WTC11 (cell line): ENCODE measurements at regions not wholly inside any gene's neighbourhood (a gene's known extent, or its start where the extent isn't known, plus 50 kb on each side); places are given as distances from the start of the nearest gene placed in this dataset.

ENCODE experiments used
- ATAC-seq: fragments of 200-7000 bp; cut with Tn5 transposase; 2 replicates; pipeline ENCODE4 v1.10.0; 2021; ENCODE audit warnings: mild to moderate bottlenecking, moderate library complexity
- CTCF ChIA-PET: fragments of 300-600 bp; sonication (Branson Sonifier 250); formaldehyde crosslinking; loops from one replicate; lab custom pipeline; 2021; ENCODE audit warnings: antibody characterized with exemption; lab: Charles Lee
- POLR2A ChIA-PET: fragments of 350-600 bp; sonication (Branson Sonifier 250); formaldehyde crosslinking; loops from one replicate; lab custom pipeline; 2021; ENCODE audit warnings: antibody characterized with exemption; lab: Charles Lee
- DNase-seq: peaks from one replicate; pipeline ENCODE4 v3.0.0; 2021; ENCODE audit warnings: low spot score
- H3K27ac Mint-ChIP-seq: 2 replicates; pipeline ENCODE4 v1.8.0; 2021; ENCODE audit warnings: mixed read lengths
- H3K27me3 Mint-ChIP-seq: 2 replicates; pipeline ENCODE4 v1.8.0; 2021; ENCODE audit warnings: low read depth, mild to moderate bottlenecking, moderate library complexity, mixed read lengths
- H3K36me3 Mint-ChIP-seq: 2 replicates; pipeline ENCODE4 v1.8.0; 2021; ENCODE audit warnings: mixed read lengths
- H3K4me1 Mint-ChIP-seq: 2 replicates; pipeline ENCODE4 v1.8.0; 2022; ENCODE audit warnings: mixed read lengths
- H3K4me3 Mint-ChIP-seq: 2 replicates; pipeline ENCODE4 v1.8.0; 2021; ENCODE audit warnings: mild to moderate bottlenecking, moderate library complexity, mixed read lengths
- H3K9me3 Mint-ChIP-seq: 2 replicates; pipeline ENCODE4 v1.8.0; 2021; ENCODE audit warnings: mixed read lengths
- AFF4 ChIP-seq: sonication (generic); formaldehyde crosslinking; IDR thresholded peaks from 2 replicates; pipeline ENCODE4 v1.8.1; 2023; ENCODE audit warnings: mild to moderate bottlenecking, missing genetic modification reagents, borderline replicate concordance
- ATF3 ChIP-seq: sonication (generic); formaldehyde crosslinking; conservative IDR thresholded peaks from 2 replicates; pipeline ENCODE4 v1.8.1; 2022; ENCODE audit warnings: mild to moderate bottlenecking, missing genetic modification reagents
- E2F4 ChIP-seq: sonication (generic); formaldehyde crosslinking; IDR thresholded peaks from 2 replicates; pipeline ENCODE4 v1.8.1; 2022; ENCODE audit warnings: low read depth, mild to moderate bottlenecking, moderate library complexity, missing genetic modification reagents, borderline replicate concordance
- EMX1 ChIP-seq: fragments of 250-450 bp; sonication (Bioruptor Pico); IDR thresholded peaks from 2 replicates; pipeline ENCODE4 v1.8.0; 2021; ENCODE audit warnings: mild to moderate bottlenecking
- FOXK1 ChIP-seq: sonication (generic); formaldehyde crosslinking; IDR thresholded peaks from 2 replicates; pipeline ENCODE4 v1.8.0; 2022; ENCODE audit warnings: mild to moderate bottlenecking, moderate library complexity, missing genetic modification reagents
- FOXP1 ChIP-seq: sonication (generic); formaldehyde crosslinking; IDR thresholded peaks from 2 replicates; pipeline ENCODE4 v1.8.0; 2022; ENCODE audit warnings: missing genetic modification reagents, mild to moderate bottlenecking, moderate library complexity, borderline replicate concordance
- MXD4 ChIP-seq: fragments of 250-450 bp; sonication (Bioruptor Pico); IDR thresholded peaks from 2 replicates; pipeline ENCODE4 v1.8.0; 2021; ENCODE audit warnings: mild to moderate bottlenecking, moderate library complexity, borderline replicate concordance
- NFATC4 ChIP-seq: fragments of 250-450 bp; sonication (Bioruptor Pico); IDR thresholded peaks from 2 replicates; pipeline ENCODE4 v1.9.0; 2021; ENCODE audit warnings: mild to moderate bottlenecking
- NFE2L1 ChIP-seq: sonication (generic); formaldehyde crosslinking; IDR thresholded peaks from 2 replicates; pipeline ENCODE4 v1.8.1; 2023; ENCODE audit warnings: missing genetic modification reagents
- NFYB ChIP-seq: sonication (generic); formaldehyde crosslinking; conservative IDR thresholded peaks from 2 replicates; pipeline ENCODE4 v1.8.0; 2022; ENCODE audit warnings: low read depth, missing genetic modification reagents
- NR2C2 ChIP-seq: sonication (generic); formaldehyde crosslinking; IDR thresholded peaks from 2 replicates; pipeline ENCODE4 v1.8.0; 2022; ENCODE audit warnings: mild to moderate bottlenecking, missing genetic modification reagents
- OVOL2 ChIP-seq: fragments of 250-450 bp; sonication (Bioruptor Pico); IDR thresholded peaks from 2 replicates; pipeline ENCODE4 v1.9.0; 2021; ENCODE audit warnings: mild to moderate bottlenecking, borderline replicate concordance
- RELA ChIP-seq: sonication (generic); formaldehyde crosslinking; IDR thresholded peaks from 2 replicates; pipeline ENCODE4 v1.8.1; 2022; ENCODE audit warnings: missing genetic modification reagents, mild to moderate bottlenecking, borderline replicate concordance
- ZNF121 ChIP-seq: sonication (generic); formaldehyde crosslinking; IDR thresholded peaks from 2 replicates; pipeline ENCODE4 v1.8.0; 2023; ENCODE audit warnings: missing genetic modification reagents
- ZNF317 ChIP-seq: sonication (generic); formaldehyde crosslinking; IDR thresholded peaks from 2 replicates; pipeline ENCODE4 v1.8.1; 2023; ENCODE audit warnings: low read depth, mild to moderate bottlenecking, moderate library complexity, missing genetic modification reagents, borderline replicate concordance
- ZNF423 ChIP-seq: fragments of 250-450 bp; sonication (Bioruptor Pico); IDR thresholded peaks from 2 replicates; pipeline ENCODE4 v2.1.2; 2022; ENCODE audit warnings: mild to moderate bottlenecking, moderate library complexity
- TF ChIP-seq, protein P1 (sequence below): sonication (generic); formaldehyde crosslinking; IDR thresholded peaks from 2 replicates; pipeline ENCODE4 v1.8.0; 2023; ENCODE audit warnings: missing genetic modification reagents
- TF ChIP-seq, protein P2 (sequence below): sonication (generic); formaldehyde crosslinking; IDR thresholded peaks from 2 replicates; pipeline ENCODE4 v1.8.1; 2022; ENCODE audit warnings: low read depth, missing genetic modification reagents, borderline replicate concordance
- TF ChIP-seq, protein P3 (sequence below): sonication (generic); formaldehyde crosslinking; IDR thresholded peaks from 2 replicates; pipeline ENCODE4 v1.8.1; 2022; ENCODE audit warnings: mild to moderate bottlenecking, missing genetic modification reagents, moderate library complexity, borderline replicate concordance
- TF ChIP-seq, protein P4 (sequence below): sonication (generic); formaldehyde crosslinking; IDR thresholded peaks from 2 replicates; pipeline ENCODE4 v1.8.1; 2023; ENCODE audit warnings: mild to moderate bottlenecking, missing genetic modification reagents, moderate library complexity

- TF ChIP-seq, protein P1, sequence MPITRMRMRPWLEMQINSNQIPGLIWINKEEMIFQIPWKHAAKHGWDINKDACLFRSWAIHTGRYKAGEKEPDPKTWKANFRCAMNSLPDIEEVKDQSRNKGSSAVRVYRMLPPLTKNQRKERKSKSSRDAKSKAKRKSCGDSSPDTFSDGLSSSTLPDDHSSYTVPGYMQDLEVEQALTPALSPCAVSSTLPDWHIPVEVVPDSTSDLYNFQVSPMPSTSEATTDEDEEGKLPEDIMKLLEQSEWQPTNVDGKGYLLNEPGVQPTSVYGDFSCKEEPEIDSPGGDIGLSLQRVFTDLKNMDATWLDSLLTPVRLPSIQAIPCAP (CRISPR knock-in tag): no peak
- TF ChIP-seq OVOL2 (CRISPR knock-in tag): no peak
- no peak for TF ChIP-seq NFE2L1 (CRISPR knock-in tag)
- TF ChIP-seq, protein P2, sequence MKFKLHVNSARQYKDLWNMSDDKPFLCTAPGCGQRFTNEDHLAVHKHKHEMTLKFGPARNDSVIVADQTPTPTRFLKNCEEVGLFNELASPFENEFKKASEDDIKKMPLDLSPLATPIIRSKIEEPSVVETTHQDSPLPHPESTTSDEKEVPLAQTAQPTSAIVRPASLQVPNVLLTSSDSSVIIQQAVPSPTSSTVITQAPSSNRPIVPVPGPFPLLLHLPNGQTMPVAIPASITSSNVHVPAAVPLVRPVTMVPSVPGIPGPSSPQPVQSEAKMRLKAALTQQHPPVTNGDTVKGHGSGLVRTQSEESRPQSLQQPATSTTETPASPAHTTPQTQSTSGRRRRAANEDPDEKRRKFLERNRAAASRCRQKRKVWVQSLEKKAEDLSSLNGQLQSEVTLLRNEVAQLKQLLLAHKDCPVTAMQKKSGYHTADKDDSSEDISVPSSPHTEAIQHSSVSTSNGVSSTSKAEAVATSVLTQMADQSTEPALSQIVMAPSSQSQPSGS: no peak
- no peak for TF ChIP-seq NFATC4
- no peak for TF ChIP-seq AFF4 (CRISPR knock-in tag)
- TF ChIP-seq E2F4 (CRISPR knock-in tag): no peak
Measured at GRCh38 chrX:124224528-124224927, 107.9 kb upstream of the TEX13D start (continued).

GRCh38 chrX:124226129-124226528 lies 106.3 kb upstream of the TEX13D start:
- TF ChIP-seq FOXP1 (no peak), FOXK1 (CRISPR knock-in tag) (no peak), ZNF423 (CRISPR knock-in tag) (no peak), MXD4 (CRISPR knock-in tag) (no peak), EMX1 (no peak), NR2C2 (CRISPR knock-in tag) (no peak), ZNF121 (CRISPR knock-in tag) (no peak), NFYB (CRISPR knock-in tag) (no peak)
- no peak overlapping the region for H3K4me3 Mint-ChIP-seq
- DNase-seq: no peak
- ChIA-PET POLR2A (no interaction called here), CTCF (interaction anchor here (1.0 kb wide), 1 partner anchor 9 kb away, joined by 3 read pairs; no protein-coding TSS in a partner anchor)
- peaks cover 3% of the 10 kb centered on the region; the same call in 1 of the 2 replicates for H3K27me3 Mint-ChIP-seq
- no peaks in the 10 kb centered on the region for H3K36me3 Mint-ChIP-seq
- H3K4me1 Mint-ChIP-seq: peaks cover 39% of the 10 kb centered on the region
- no peaks in the 10 kb centered on the region for H3K9me3 Mint-ChIP-seq
- no peak for ATAC-seq
- no peak overlapping the region for H3K27ac Mint-ChIP-seq

- ChIA-PET CTCF (interaction anchor here (0.8 kb wide), 1 partner anchor 11 kb away, joined by 3 read pairs; no protein-coding TSS in a partner anchor), POLR2A (no interaction called here)
- ATAC-seq (peak; percentile 56), DNase-seq (no peak)
- H3K36me3 Mint-ChIP-seq: no peaks in the 10 kb centered on the region
- no peak overlapping the region for H3K4me3 Mint-ChIP-seq
- peaks cover 12% of the 10 kb centered on the region for H3K27me3 Mint-ChIP-seq
- H3K4me1 Mint-ChIP-seq: peaks cover 48% of the 10 kb centered on the region
- H3K9me3 Mint-ChIP-seq: no peaks in the 10 kb centered on the region
- no peak overlapping the region for H3K27ac Mint-ChIP-seq
- TF ChIP-seq, protein P3, sequence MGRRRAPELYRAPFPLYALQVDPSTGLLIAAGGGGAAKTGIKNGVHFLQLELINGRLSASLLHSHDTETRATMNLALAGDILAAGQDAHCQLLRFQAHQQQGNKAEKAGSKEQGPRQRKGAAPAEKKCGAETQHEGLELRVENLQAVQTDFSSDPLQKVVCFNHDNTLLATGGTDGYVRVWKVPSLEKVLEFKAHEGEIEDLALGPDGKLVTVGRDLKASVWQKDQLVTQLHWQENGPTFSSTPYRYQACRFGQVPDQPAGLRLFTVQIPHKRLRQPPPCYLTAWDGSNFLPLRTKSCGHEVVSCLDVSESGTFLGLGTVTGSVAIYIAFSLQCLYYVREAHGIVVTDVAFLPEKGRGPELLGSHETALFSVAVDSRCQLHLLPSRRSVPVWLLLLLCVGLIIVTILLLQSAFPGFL (CRISPR knock-in tag): no peak
- no peak for TF ChIP-seq AFF4 (CRISPR knock-in tag)
- no peak for TF ChIP-seq RELA (CRISPR knock-in tag)
- no peak for TF ChIP-seq FOXP1
- no peak for TF ChIP-seq NR2C2 (CRISPR knock-in tag)
- no peak for TF ChIP-seq NFE2L1 (CRISPR knock-in tag)
- TF ChIP-seq, protein P4, sequence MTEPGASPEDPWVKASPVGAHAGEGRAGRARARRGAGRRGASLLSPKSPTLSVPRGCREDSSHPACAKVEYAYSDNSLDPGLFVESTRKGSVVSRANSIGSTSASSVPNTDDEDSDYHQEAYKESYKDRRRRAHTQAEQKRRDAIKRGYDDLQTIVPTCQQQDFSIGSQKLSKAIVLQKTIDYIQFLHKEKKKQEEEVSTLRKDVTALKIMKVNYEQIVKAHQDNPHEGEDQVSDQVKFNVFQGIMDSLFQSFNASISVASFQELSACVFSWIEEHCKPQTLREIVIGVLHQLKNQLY (CRISPR knock-in tag): no peak
- no peak for TF ChIP-seq ZNF317 (CRISPR knock-in tag)
- TF ChIP-seq ATF3 (CRISPR knock-in tag): no peak
- TF ChIP-seq ZNF423 (CRISPR knock-in tag): no peak
Measured at GRCh38 chrX:124228849-124229248, 103.6 kb upstream of the TEX13D start.
